Stimulated activated CD8-positive, alpha-beta memory T cell treated with anti-CD3 and anti-CD28 coated beads, Interleukin-15, amount 100 ng/mL, for 24 hours (primary cell): ENCODE measurements at regions not wholly inside any gene's neighbourhood (a gene's known extent, or its start where the extent isn't known, plus 50 kb on each side); places are given as distances from the start of the nearest gene placed in this dataset.

ENCODE experiments used
- DNase-seq: peaks from one replicate; pipeline ENCODE4 v3.0.0-alpha.2; 2020; ENCODE audit warnings: low read depth

- DNase-seq, result no peak
These were observed 396.7 kb upstream of the RGMA start for GRCh38 chr15:93485438-93486327.

- DNase-seq, result no peak
These were observed 394.9 kb upstream of the RGMA start for GRCh38 chr15:93483923-93484322.

GRCh38 chr15:93482731-93483130, 393.7 kb upstream of the RGMA start:
- no peak for DNase-seq

- no peak for DNase-seq
These were observed 390.7 kb upstream of the RGMA start for GRCh38 chr15:93479715-93480114.

DNA sequence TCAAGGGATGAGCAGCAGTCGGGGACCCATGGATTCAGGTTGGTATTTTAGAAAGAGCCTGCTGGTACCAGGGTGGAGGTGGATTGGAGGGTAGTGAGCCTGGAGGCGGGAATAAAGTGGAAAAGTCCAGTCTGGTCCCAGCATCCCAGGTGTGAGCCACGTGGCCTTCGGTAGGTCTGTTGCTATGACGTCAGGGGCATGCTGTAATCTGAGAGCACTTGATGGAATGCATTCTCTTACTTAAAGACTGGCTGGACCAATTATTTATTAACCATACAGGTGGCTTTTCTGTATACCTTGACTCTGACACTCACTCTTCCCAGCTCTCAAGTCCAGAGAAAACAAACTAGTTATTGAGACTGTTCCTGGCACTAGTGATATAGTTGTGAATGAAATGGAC, 389.9 kb upstream of the RGMA start:
- DNase-seq, result no peak

DNA sequence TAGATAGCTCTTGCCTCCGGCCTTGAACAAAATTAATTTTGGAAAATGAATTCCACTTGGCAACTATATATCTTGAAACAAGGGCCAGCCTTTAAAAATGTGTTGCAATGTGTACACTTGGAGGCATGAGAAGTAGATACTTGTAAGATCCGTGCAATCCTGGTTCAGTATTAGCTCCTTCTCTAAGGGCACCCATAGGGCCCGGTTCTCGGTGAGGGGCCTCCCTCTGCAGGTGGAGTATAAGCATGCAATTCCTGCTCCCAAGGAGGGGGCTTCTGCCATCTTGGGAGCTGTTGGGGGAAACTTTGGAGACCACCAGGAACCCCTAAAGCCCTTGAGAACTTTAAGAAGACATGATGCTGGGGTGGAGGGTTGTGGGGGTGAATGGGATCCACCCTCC, 388.7 kb upstream of the RGMA start:
- no peak for DNase-seq

DNA sequence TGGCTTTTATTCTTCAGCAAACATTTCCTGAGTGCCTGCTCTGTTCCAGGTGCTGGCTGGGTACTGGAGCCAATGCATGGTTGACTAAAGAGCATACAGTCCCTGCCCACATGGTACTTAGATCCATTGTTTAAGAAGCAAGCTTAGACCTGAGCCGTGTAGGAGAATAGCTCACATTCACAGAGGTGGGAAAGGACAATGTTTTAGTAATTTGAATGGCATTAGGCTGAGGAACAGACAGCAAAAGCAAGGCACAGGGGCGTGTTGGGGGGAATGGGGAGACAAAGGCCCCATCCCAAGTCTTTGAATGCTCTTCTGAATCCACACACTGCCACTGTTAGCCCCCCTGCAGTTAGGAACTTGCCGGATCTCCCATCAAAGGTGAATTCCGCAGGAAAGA, 388.2 kb upstream of the RGMA start:
- no peak for DNase-seq

DNA sequence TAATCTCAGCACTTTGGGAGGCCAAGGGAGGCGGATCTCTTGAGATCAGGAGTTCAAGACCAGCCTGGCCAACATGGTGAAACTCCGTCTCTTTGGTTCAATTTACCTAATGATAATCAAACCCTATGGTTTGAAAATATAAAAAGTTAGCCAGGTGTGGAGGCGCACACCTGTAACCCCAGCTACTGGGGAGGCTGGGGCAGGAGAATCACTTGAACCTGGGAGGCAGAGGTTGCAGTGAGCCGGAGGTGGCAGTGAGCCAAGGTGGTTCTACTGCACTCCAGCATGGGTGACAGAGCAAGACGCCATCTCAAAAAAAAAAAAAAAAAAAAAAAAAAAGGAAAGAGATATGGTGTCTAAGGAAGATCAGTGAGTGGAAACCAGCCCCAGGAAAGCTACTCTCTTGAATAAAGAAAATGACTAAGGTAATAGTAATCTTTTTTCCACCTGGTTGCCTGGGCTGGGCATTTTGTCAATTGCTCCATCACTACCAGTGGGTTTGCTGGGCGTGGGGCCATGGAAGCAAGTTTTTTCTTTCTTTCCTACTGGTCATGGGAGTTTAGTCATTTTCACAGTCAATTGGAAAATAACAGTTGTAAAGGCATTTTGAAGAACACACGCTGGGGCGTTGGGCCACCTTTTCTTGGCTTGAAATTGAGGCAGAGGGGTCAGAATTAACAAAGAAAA, 387.6 kb upstream of the RGMA start:
- DNase-seq, result no peak

DNA sequence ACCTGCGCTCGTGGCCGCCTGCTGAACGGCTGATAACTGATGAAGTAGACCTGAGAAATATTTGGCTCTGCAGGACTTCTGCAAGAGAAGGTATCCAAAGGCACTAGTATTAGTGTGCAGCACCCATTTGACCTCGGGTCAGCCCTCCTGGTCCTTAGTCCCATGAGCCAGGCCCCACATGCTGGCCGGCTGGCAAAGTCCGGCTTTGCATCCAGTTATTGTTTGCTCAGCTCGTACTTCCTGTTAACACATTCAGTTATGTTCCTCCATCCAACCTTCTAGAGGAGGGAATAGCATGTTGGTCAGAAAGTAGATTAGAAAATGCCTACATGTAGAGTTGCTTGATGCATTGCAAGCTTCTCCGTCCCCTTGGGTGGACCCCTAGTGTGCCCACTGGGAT, 385.7 kb upstream of the RGMA start:
- DNase-seq, result no peak

DNA sequence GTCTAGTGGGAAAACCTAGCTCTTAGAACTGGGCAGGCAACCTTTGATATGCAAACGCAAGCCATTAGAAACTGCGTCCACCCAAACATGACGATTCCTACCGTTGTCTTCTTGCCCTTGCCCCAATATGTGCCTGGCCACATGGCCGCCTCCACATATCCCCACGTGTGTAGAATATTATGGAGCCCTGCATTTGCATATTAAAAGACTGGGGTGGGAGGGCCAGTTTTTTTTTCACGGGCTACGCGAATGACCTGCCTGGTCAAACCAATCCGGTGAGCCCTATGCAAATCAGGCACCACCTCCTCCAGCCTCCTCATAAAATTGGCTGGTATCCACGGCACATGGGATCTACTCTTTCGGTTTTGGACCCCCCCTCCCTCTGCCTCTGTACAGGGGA, 381.0 kb upstream of the RGMA start:
- DNase-seq, result no peak

- DNase-seq, result no peak
These were observed 378.3 kb upstream of the RGMA start for GRCh38 chr15:93467337-93467736.

DNA sequence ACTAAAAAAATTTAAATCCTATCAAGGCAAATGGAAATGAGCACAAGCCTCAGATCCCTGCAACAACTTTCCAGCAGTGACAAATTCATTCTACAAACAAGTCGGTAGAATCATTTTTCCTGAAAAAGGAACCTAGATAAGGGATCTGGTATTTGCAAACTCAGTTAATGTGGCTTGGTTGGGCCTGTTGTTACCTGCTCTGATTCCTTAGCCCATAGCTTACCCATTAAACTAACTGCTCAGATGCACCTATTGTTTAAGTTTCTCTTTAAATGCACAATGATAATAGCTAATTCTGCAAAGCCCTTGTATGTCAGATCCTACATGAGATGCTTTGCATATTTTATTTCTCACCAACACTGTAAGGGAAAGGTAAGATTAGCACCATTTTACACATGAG, 377.4 kb upstream of the RGMA start:
- DNase-seq, result no peak

DNA sequence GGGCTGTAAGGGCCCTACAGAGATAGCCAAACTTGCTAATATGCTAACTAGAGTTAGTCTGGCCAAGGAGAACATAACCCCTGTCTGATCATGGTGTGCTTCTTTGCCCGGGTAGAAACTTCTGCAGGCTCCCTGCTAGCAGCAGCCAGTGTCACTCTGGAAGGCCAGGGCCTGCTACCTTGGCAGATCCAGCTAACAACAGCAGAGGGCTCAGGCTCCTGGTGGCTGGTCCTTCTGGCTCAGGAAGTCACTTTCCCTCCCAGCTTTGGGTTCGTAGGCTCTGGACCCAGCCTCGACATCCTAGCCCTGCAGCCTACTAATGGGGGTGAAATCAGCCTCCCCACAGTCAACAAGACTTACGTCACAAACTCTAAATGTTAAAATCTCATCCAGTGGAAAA, 373.7 kb upstream of the RGMA start:
- DNase-seq, result no peak

- DNase-seq, result no peak
These were observed 371.7 kb upstream of the RGMA start for GRCh38 chr15:93460717-93461116.

DNA sequence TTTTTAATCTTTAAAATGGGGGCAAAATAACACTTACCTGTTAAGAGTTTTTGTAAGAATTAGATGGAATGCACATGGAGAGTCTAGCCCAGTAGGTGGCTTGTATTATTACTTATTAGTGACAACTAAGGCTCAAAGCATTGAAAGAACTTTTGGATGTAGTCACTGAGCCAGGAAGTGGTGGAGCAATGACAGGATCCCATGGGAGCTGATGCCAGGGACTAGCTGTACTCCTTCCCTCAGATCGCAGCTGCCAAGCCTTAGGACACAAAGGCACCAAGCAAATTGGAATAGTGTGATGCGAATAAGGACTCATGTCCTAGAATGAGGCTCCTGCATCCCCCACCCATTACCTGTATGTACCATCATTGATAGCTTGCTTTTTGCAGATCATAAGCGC, 370.4 kb upstream of the RGMA start:
- DNase-seq, result no peak

GRCh38 chr15:93458597-93458996, 369.6 kb upstream of the RGMA start:
- DNase-seq, result no peak

GRCh38 chr15:93454788-93455187, 365.8 kb upstream of the RGMA start:
- no peak for DNase-seq

GRCh38 chr15:93452537-93453211, 363.7 kb upstream of the RGMA start:
- DNase-seq, result no peak

GRCh38 chr15:93451822-93452221, 362.8 kb upstream of the RGMA start:
- DNase-seq, result no peak

- no peak for DNase-seq
These were observed 362.3 kb upstream of the RGMA start for GRCh38 chr15:93451265-93451664.

GRCh38 chr15:93449798-93450197, 360.8 kb upstream of the RGMA start:
- DNase-seq, result no peak

GRCh38 chr15:93438310-93438709, 349.3 kb upstream of the RGMA start:
- DNase-seq, result no peak

- no peak for DNase-seq
These were observed 343.5 kb upstream of the RGMA start for GRCh38 chr15:93432474-93432873.
